NCI-H1417 treated with DMSO at 0.1 percent for 48 hours (cell line): ENCODE measurements at regions not wholly inside any gene's neighbourhood (a gene's known extent, or its start where the extent isn't known, plus 50 kb on each side); places are given as distances from the start of the nearest gene placed in this dataset.

Experiments used
- DNase-seq: peaks from one replicate; lab custom pipeline; 2025; lab: John Stamatoyannopoulos, UW

DNA sequence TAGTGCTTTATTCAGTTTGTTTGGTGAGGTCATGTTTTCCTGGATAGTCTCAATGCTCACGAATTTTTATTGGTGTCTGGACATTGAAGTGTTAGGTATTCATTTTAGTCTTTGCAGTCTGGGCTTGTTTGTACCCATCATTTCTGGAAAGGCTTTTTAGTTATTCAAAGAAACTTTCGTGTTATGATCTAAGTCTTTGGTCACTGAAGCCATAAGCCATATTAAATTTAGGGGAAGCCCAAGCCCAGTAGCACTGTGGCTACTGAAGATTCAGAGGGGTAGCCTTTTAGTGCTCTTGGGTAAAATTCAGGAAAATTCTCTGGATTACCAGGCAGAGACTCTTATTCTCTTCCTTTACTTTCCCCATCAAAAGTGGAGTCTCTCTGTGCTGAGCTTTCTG, 56.2 kb upstream of the PEX5L start:
- DNase-seq = no peak

DNA sequence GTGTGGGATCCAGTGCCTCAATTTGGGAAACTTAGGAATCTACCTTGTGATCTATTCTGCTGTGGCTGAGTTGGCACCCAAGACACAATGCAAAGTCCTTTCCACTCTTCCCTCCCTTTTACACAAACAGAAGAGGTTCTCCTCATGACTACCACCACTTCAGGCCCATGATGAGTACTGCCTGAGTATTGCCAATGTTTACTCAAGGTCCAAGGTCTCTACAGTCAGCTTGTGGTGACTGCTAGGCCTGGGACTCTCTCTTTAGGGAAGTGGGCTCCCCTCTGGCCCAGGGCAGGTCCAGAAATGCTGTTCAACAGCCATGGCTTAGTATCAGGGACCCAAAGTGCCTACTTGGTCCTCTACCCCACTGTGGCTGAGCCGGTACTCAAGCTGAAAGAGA, 56.8 kb upstream of the PEX5L start:
- no peak for DNase-seq

DNA sequence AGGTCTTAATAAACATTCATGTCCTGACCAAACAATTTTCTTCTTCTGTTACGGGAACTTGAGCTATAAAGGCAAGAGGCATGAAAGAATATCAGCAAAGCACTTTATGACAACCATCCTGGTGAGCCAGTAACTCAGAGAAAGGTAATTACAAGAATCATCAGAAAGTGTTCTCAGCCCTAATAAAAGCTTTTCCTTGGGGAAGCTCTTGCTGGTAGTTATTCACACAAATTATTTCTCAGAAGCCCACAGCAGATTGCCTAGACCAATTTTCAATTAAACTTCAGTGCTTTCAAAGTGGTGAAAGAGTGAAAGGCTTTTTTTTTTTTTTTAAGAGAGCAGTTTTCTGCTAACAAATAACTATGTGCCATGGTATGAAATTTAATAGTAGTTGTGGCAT, 60.9 kb upstream of the PEX5L start:
- no peak for DNase-seq

DNA sequence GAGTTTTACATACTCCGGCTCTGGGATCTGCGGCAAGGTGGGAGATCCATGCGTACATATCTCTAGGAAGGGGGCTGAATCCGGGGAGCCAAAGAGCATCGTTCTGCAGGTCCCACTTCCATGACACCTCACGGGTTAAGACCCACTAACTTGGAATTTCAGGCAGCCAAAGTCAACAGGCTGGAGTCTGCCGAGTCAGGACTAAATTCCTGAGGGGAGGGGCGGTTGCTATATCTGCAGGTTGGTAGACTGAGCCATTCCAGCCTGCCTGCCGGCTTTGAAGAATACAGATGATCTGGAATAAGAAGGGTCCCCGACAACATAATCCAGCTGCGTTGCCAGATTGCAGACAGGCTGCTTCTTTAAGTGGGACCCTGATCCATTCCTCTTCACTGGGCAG, 65.4 kb upstream of the PEX5L start:
- no peak for DNase-seq

DNA sequence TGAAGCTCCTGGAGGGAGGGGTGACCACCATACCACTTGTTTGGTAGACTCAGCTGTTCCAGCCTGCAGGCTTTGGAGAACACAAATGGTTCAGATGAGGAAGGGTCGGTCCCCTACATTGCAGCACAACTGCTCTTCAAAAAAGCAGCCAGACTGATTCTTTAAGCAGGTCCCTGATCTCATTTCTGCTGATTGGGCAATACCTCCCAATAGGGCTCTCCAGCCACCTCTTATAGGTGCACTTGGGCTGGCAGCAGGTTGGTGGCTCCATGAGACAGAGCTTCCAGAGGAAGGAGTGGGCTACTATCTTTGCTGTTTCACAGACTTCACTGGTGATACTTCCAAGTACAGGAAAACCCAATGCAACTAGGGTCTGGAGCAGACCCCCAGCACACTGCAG, 65.9 kb upstream of the PEX5L start:
- no peak for DNase-seq

DNA sequence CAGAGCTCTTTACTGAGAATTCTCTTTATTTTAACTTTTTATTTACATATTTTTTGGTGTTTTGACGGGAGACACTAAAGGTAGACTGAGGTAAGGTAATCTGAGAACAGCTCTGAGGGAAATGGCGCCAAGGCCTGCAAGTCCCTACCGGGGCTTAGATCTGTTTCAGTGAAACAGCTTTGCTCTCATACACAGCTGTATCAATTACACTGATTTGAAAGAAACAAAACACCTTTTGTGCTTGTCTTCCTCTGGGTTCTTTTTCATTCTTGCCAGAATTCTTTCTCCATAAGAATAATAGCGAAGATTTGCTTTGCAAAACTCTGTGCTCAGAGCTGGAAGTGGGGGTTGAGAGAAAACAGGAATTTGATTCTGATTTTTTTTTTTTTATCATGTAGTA, 79.5 kb upstream of the PEX5L start:
- no peak for DNase-seq

DNA sequence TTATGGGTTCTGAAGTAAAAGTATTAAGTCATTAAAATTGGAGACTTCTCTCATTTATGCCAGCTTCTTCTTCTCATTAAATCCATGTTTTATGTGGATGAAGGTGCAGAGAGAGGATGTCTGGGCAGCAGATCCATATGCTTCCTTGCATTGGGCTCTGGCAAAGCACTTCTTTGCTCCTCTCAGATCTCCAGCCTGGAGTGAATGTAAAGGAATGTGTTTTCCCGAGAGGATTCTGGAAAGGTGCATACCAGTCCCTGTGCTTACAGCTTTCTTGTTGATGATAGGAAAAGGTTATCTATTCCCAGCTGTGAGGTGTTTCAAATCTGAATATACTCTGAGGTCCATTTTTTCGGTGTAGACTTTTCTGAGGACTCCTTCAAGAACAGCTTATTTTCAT, 79.9 kb upstream of the PEX5L start:
- no peak for DNase-seq

DNA sequence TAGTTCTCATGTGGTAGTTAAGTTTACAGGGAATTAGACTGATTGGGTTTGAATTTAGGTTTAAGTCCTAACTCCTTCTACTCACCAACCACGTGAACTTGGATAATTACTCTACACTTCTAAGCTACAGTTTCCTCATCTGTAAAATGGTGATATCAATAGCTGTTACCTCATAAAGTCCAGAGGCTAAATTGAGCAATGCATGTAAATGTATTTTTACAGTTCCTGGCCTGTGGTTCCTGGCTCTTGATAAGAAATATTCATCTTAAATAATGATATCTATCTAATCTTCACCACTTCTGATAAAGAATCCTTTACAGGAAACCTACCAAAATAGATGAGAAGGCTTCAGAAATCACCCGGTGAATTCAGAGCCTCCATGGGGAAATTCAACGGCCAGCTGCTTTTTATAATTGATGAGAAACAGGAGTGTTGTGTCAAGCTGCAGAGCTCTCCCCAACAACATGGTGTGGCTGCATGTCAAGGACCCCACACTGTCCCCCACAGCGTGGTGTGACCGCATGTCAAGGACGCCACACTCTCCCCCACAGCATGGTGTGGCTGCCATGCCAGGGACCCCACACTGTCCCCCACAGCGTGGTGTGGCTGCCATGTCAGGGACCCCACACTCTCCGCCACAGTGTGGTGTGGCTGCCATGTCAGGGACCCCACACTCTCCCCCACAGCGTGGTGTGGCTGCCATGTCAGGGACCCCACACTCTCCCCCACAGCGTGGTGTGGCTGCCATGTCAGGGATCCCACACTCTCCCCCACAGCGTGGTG, 80.8 kb upstream of the PEX5L start:
- DNase-seq = no peak

DNA sequence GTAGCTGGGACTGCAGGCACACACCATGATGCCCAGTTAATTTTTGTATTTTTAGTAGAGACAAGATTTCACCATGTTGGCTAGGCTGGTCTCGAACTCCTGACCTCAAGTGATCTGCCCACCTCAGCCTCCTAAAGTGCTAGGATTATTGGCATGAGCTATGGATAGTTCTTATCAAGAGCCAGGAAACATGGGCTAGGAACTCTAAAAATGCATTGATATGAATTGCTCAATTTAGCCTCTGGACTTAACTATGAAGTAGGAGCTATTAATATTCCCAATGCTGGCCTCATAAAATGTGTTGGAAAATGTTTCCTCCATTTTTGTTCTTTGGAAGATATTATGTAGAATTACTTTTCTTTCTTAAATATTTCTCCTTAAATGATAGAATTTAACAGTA, 82.8 kb upstream of the PEX5L start:
- no peak for DNase-seq

DNA sequence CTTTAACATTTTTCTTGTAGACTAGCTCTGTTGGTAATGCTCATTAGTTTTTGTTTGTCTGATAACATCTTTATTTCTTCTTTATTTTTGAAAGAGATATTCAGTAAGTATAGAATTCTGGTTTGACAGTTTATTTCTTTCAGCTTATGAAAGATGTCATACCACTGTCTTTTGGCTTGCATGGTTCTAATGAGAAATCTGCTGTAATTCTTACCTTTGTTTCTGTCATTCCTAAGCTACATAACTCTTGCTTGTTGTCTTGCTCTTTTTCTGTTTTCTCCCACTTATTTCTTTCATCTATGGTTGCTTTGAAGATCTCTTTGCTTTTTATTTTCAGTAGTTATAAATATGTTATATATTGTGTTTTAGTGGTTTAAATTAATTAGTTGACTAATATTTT, 87.2 kb upstream of the PEX5L start:
- no peak for DNase-seq

DNA sequence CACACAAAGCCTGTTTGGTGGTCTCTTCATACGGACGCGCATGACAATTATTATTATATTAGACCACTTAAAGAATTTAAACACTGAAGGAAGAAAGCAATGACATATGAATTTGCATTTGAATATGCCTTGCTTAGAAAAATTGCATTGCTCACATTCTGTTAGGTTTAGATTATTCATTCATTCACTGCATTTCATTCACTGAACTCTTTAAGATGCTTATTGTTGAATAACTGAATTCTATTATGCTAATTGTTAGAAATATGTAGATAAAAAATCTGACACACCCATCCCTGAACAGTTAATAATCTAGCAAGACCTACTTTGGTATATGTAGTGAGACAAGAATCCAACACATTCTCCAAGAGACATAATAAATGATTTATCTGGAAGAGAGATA, 94.4 kb upstream of the PEX5L start:
- no peak for DNase-seq

DNA sequence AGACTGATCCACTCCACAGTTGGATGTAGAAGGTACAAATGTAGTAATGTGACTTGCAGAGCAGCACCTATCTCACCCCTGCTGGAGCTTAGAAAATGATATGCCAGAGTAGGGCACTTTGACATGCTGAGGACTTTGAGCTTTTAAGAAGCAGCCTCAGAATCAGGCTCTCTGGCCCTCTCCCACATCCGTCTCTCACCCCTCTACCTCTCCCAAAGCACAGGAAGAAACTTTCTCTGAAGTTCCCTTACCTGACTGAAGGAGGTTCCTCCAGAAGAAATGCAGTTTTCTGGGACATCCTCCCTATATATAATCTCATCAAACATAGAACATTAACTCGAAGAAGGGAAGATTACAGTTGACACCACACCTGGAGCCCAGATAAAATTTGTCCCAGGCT, 98.4 kb upstream of the PEX5L start:
- no peak for DNase-seq

DNA sequence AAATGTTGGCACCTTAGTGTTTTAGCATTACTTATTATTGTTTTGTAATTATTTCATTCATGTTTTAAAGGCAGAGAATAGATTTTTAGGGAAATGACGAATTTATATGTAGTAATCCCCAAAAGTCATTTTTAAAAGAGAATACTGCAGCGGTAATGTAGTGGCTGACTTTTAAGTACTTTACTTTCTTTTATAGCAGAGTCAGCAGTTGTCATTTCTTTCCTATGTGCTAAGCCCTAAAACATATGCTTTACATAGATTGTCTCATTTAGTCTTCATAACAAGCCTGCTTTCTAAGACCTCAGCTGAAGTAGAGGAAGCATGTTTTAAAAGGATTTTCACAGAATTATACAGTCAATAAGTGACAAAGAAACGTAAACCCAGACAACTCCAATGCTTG, 102.1 kb upstream of the PEX5L start:
- no peak for DNase-seq

DNA sequence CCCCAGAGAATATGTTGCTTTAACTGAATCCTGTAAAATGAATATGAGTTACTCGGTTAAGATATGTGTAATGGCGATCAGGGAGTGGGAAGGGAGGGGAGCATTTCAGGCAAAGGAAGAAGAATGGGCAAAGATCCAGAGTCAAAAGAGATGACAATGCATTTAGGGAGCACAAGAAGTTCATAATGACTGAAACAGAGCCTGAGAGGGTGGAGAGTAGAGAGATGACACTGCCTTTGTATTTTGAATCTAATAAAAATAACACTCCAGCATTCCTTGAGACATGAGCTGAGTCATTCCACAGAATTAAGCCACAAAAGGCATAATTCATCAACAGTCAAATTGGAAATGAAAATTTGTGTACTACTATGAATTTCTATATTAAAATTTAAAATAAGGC, 105.3 kb upstream of the PEX5L start:
- no peak for DNase-seq

DNA sequence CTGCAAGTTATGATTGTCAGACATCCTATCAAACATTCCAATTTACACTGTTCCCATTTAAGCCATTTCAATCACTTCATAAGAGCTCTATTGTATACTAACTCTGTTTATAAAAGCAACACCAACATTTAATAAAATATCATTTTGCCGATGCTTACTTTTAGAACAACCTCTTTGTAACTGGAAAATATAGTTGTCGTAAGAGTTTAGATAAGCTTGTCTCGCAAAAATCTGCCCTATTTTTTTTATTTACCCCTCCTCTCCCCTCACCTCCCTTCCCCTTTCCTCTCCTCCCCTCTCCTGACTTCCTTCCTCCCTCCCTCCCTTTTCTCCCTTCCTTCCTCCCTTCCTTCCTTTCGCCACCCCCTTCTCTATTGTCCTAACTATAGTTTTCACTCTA, 105.7 kb upstream of the PEX5L start:
- no peak for DNase-seq

DNA sequence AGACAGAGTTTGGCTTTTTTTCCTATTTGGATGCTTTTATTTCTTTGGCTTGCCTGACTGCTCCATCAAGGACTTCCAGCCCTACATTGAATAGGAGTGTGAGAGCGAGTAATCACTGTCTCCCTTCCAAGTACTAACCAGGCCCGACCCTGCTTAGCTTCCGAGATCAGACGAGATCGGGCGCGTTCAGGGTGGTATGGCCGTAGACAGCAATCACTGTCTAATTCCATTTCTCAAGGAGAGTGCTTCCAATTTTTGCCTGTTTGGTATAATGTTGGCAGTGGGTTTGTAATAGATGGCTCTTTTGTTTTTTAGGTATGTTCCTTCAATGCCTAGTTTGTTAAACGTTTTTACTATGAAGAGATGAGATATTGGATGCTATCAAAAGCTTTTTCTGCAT, 125.0 kb upstream of the PEX5L start:
- DNase-seq = no peak

DNA sequence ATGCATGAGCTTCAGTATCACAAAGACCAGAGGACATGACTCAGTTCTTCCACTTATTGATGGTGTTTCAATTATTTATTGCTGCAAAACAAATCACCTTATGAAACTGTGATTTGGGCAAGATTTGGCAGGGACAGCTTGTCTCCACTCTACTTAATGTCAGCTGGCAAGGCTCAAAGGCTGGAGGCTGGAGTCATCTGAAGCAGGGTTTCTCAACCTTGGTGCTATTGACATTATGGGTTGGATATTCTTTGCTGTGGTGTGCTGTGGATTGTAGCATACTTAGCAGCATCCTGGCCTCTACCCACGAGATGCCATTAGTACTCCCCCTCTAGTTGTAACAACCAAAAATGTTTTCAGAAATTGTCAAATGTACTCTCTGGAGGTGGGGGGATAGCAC, 138.8 kb upstream of the PEX5L start:
- no peak for DNase-seq

DNA sequence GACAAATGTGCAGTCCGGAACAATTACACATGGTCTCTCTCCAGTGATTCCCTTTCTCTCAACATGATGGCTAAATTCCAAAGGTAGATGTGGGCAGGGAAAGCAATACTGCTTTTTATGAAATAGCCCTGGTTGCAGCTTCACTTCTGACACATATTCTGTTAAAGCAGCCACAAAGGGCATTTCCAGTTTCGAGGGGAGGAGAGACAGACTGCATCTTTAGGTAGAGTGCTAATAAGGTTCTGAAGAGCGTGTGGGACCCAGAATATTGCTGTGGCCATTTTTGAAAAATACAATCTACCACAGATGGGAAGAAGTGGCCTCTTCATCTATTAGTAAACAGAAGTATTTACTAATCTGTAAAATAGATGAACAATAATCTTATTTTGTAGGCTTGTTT, 139.3 kb upstream of the PEX5L start:
- no peak for DNase-seq

DNA sequence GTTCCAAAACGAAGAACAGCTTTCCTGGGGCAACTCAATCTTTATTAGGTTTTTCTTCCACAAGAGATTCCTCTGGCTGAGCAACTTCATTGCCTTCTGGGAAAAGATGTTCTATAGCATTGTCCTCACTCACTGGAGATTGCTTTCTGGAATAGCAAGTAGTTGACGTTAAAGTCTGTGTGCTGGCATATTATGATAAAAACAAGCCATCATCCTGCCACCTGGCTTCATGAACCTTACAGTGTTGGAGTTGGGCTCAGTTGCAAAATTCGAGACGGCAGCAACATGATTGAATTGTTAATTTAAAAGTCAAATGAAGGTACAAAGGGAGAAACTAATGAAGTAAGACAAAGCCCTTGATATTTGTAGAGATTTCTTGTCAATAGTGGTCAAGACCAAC, 140.5 kb upstream of the PEX5L start:
- DNase-seq = no peak

DNA sequence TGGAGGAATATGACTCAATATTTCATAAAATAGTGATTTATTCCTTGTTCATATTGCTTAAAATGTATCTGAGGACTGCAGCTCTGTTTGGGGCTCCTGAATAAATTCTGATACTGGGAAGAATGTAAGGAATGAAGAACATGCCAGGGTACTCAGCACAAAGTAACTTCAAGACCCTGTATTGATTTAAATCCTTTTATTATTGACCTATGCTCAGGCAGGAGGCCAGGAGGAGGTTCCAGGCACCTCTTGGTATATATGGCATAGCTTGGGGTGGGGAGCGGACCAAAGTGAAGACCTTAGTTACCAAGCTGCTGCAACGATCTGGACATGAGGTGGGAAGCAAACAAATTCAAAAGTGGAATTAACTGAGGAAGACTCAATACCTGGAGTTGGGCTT, 142.8 kb upstream of the PEX5L start:
- no peak for DNase-seq

DNA sequence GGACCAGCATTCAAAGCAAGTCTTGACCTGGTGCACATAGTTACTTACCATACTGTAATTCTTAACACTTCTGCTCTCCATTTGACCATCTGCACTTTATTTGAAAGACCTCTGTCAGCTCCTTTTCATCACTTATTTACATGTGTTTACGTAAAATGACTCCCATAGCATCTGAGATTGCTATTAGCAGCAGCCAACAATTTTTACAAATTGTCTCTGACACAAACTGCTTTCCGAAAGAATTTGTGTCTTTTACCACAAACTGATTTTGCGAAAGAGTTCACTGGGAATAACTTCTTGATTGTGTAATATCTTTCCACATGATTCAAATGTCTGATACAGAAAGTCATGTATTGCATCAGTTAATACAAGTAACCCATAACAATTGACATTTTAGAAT, 144.1 kb upstream of the PEX5L start:
- no peak for DNase-seq

DNA sequence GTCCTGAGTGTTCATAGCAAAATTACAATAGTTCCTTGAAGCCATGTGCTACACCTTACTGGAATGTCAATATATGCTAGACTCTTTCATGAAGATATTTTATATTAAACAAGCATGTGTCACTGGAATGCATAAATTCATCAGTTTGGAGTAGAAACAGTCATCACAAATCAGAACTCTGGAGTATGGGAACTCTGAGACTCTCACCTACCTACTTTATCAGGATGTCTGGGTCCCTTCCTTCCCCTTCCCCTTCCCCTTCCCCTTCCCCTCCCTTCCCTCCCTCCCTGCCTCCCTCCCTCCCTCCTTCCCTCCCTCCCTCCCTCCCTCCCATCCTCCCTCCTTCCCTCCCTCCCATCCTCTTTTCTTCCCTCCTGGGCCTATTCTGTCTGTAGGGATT, 144.7 kb upstream of the PEX5L start:
- no peak for DNase-seq

DNA sequence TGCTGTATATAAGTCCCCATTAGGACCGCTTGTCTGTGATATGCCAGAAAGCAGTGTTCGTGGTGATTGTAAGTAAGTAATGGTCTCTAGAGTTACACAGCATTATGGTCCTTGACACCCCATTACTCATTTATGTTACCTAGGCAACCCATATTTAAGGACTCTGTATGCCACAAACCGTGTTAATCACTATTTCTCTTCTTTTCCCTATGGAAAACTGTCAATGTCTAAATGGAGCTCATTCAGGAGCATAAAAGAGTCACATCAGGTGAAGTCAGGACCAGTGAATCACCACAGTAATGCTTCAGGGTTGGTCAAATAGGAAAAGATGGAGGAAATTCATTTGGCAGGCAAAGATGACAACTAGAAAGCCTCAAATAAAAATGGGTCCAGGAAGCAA, 146.6 kb upstream of the PEX5L start:
- DNase-seq = no peak

DNA sequence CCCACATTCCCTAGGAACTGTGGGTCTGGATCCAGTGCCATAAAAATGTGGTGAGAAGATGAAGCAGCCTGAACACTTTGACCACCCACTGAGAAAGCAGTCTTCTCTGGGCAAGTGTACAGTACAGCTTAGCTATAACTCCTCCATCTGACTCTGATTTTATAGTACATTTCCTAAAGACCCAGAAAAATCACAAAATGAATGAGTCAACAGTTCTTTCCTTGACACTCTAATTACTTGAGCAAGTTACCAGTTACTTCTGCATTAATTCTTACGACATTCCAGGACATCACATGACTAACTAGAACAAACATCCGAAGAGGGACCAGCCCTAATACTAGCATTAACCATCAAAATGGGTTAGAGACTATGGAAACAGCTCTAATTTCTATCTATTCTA, 148.1 kb upstream of the PEX5L start:
- no peak for DNase-seq

DNA sequence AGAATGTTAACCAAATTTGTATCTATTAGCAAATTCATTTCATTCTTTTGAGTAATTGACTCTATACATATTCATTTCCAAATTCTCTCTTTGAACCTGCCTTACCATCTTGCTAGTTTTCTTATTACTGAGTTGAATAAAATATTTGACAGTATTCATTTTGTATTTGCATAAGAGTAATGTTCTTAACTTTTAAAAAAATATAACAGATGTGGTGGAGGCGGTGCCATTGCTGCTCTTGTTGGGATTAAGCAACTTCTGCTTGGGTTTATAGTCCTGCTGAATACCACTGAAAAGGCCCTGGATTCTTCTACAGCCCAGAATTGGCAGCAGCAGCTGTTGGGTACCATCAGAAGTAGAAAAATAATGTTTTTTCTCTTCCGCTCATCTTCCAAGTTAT, 148.9 kb upstream of the PEX5L start:
- DNase-seq = no peak
